ENCODE measurements at regions not wholly inside any gene's neighbourhood (a gene's known extent, or its start where the extent isn't known, plus 50 kb on each side); places are given as distances from the start of the nearest gene placed in this dataset.

DNA sequence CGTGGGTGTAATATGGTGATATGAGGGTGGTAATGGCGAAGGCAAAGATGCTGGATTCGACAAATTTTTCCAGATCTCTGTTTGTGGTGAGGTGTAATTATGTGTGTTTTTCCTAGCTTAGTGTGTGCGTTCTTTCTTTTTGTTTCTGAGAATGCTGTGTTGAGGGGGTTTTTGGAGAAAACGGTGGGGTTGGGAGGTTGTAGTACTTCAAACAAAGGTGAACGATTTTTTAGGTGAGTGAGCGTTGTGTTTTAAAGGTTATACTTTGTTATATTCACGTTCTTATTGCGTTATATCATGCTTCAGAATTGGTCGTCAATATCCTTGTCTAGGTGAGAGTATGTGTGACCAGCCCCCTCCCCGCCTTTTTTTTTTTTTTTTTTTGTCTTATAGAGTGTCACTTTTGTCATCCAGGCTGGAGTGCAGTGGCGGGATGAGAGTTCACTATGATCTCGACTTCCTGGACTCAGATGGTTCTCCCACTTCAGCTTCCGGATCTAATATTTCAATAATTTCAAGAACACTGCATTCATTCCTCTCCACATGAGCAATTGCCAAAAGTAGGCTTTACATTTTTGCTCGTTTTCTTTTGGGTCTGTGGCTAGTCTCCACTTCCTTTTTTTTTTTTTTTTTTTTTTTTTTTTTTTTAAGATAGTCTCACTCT lies 82.2 kb upstream of the RNU2-1 start:
- TF ChIP-seq, protein P1, sequence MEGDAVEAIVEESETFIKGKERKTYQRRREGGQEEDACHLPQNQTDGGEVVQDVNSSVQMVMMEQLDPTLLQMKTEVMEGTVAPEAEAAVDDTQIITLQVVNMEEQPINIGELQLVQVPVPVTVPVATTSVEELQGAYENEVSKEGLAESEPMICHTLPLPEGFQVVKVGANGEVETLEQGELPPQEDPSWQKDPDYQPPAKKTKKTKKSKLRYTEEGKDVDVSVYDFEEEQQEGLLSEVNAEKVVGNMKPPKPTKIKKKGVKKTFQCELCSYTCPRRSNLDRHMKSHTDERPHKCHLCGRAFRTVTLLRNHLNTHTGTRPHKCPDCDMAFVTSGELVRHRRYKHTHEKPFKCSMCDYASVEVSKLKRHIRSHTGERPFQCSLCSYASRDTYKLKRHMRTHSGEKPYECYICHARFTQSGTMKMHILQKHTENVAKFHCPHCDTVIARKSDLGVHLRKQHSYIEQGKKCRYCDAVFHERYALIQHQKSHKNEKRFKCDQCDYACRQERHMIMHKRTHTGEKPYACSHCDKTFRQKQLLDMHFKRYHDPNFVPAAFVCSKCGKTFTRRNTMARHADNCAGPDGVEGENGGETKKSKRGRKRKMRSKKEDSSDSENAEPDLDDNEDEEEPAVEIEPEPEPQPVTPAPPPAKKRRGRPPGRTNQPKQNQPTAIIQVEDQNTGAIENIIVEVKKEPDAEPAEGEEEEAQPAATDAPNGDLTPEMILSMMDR (IDR thresholded peaks at IDR 0.05; ENCODE audit: low read depth, low read length, poor library complexity, severe bottlenecking), result no peak
- no peak for TF ChIP-seq EZH2phosphoT487 (IDR thresholded peaks at IDR 0.05; ENCODE audit: borderline replicate concordance, low read length)
